IPS-15b (cell line): ENCODE measurements at regions not wholly inside any gene's neighbourhood (a gene's known extent, or its start where the extent isn't known, plus 50 kb on each side); places are given as distances from the start of the nearest gene placed in this dataset.
"Not testable (repeated sequence)": the region's sequence is repeated elsewhere in the genome, so short reads cannot be mapped to it uniquely, and the experiment has no call there.

Source experiments
- H3K27me3 ChIP-seq: one replicate; pipeline ENCODE4 v1.6.1; 2013; ENCODE audit warnings: low read length; ENCODE audit not compliant: control insufficient read depth, insufficient read depth
- H3K36me3 ChIP-seq: one replicate; pipeline ENCODE4 v1.6.1; 2013; ENCODE audit warnings: low read length; ENCODE audit not compliant: control insufficient read depth, insufficient read depth
- H3K4me1 ChIP-seq: one replicate; pipeline ENCODE4 v1.6.1; 2013; ENCODE audit warnings: mild to moderate bottlenecking, low read length; ENCODE audit not compliant: control insufficient read depth, insufficient read depth
- H3K4me3 ChIP-seq: one replicate; pipeline ENCODE4 v1.5.1; 2013; ENCODE audit warnings: low read depth, low read length
- H3K9ac ChIP-seq: one replicate; pipeline ENCODE4 v1.6.1; 2013; ENCODE audit warnings: low read depth, mild to moderate bottlenecking, low read length
- H3K9me3 ChIP-seq: one replicate; pipeline ENCODE4 v1.6.1; 2013; ENCODE audit warnings: mild to moderate bottlenecking, low read length; ENCODE audit not compliant: control insufficient read depth, insufficient read depth

- H3K27me3 ChIP-seq, H3K4me3 ChIP-seq, H3K36me3 ChIP-seq, H3K9ac ChIP-seq, H3K4me1 ChIP-seq, H3K9me3 ChIP-seq: not testable (repeated sequence)
Measured at GRCh38 chr16:29153307-29153706, 168.5 kb downstream of the LAT start.

DNA sequence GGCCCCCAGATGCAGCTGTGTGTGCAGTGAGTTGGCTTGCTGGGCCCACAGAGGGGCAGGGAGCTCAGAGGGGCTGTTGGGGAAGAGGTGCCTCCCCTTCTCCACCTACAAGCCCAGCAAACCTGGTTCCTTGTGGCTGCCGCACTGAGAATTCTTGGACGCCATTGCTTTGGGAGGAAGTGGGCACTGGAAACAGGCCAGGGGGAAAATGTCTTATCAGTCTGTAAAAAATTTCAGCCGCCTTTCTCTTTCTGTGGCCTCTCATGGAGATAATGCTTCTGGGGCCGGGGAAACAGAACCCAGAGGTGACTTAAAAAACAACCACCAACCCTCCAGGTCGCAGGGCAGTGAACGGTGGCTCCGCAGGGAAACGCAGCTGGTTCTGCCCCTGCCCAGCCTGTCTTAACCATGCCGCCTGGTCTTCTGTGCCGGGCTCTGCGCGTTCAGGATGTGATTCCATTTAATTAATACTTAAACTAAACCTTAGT lies 167.7 kb downstream of the LAT start:
- H3K9ac ChIP-seq, H3K4me1 ChIP-seq, H3K36me3 ChIP-seq, H3K27me3 ChIP-seq, H3K4me3 ChIP-seq, H3K9me3 ChIP-seq: not testable (repeated sequence)

- no peaks in the 10 kb centered on the region for H3K4me1 ChIP-seq
- no peak overlapping the region for H3K4me3 ChIP-seq
- no peaks in the 10 kb centered on the region for H3K36me3 ChIP-seq
- no peak overlapping the region for H3K9ac ChIP-seq
- H3K27me3 ChIP-seq, result no peaks in the 10 kb centered on the region
- H3K9me3 ChIP-seq, result no peaks in the 10 kb centered on the region
Measured at GRCh38 chr16:29151317-29151716, 166.5 kb downstream of the LAT start.

GRCh38 chr16:29149912-29150311 lies 165.1 kb downstream of the LAT start:
- H3K36me3 ChIP-seq, H3K4me3 ChIP-seq, H3K27me3 ChIP-seq, H3K9me3 ChIP-seq, H3K9ac ChIP-seq, H3K4me1 ChIP-seq: not testable (repeated sequence)

DNA sequence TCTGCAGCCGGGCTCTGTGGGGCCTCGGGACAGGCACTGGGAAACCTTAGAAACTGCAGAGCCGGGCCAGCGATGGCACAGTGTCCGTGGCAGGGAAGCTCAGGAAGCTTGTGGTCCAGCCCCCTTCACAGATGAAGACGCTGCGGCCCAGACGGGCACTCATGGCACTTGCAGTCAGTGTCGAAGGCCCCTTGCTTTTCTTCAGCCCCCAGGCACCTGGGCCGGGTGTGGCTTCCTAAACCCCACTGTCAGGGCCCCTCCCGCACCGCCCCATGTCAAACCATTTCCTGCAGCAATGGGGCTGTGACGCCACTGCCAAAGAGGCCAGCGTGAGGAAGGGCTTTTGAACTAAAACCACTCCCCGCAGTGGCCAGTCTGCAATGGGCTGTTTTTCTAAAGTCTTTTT lies 164.0 kb downstream of the LAT start:
- Histone ChIP-seq H3K9me3 (no peaks in the 10 kb centered on the region), H3K4me3 (no peak overlapping the region), H3K9ac (no peak overlapping the region), H3K4me1 (no peaks in the 10 kb centered on the region), H3K36me3 (no peaks in the 10 kb centered on the region), H3K27me3 (no peaks in the 10 kb centered on the region)

GRCh38 chr16:29148131-29148691 lies 163.4 kb downstream of the LAT start:
- no peaks in the 10 kb centered on the region for H3K4me1 ChIP-seq
- no peak overlapping the region for H3K4me3 ChIP-seq
- H3K9me3 ChIP-seq, result no peaks in the 10 kb centered on the region
- H3K27me3 ChIP-seq, result no peaks in the 10 kb centered on the region
- H3K36me3 ChIP-seq, result no peaks in the 10 kb centered on the region
- H3K9ac ChIP-seq, result no peak overlapping the region

DNA sequence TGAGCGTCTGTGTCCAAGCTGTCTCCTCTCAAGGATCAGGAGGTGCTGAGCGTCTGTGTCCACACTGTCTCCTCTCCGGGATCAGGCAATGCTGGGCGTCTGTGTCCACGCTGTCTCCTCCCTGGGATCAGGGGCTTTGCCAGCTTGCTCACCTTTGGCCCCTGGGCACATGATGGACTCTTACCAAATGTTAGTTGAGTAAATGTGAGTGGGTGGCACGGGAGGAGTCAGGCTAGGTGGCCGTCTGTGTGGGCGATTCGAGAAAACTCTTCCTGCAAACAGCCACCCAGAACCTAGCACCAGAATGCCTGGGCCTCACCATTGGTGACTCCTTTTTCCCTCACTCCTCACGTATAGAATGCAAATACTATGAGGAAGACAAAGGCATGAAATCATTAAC lies 162.9 kb downstream of the LAT start:
- H3K9ac ChIP-seq, H3K9me3 ChIP-seq, H3K27me3 ChIP-seq, H3K4me1 ChIP-seq, H3K36me3 ChIP-seq, H3K4me3 ChIP-seq: not testable (repeated sequence)

DNA sequence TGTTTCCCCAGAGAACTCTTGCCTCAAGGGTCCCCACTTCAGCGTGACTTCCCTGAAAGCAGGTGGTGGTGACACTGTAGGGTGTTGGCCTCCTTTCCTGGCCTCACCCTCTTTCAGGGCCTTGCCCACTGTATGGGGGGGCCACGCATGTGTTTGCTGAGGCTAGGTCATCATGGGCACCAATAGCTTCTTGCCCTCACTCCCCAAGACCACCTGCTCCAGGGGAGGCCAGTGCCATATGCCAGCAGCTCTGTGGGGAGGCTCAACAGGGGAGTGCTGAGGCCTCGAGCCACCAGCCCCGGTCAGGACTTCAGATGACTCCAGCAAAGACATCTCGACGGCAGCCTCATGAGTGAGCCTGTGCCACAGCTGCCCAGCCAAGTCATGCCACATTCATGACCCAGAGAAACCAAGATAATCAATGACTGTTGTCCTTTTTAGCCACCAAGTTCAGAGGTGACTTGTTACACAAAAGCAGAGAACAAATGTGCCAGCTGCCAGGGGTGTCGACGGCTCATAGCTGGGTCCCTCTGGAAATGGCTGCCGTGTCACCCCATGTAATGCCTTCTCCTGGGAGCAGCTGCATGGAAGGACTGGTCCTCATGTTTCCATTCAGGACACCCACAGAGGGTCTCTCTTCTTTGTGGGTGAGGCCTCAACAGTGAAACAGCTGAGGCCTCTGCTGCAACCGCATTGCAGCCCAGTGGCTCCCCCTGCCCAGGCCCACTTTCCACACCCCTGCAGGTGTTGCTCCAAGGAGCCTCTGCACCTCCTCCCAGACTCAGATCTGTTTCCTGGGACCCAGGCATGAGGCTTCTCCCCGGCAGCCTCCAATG lies 162.2 kb downstream of the LAT start:
- H3K9me3 ChIP-seq, H3K9ac ChIP-seq, H3K4me1 ChIP-seq, H3K27me3 ChIP-seq, H3K4me3 ChIP-seq, H3K36me3 ChIP-seq: not testable (repeated sequence)

- Histone ChIP-seq H3K36me3 (no peaks in the 10 kb centered on the region), H3K4me1 (no peaks in the 10 kb centered on the region), H3K9me3 (no peaks in the 10 kb centered on the region), H3K4me3 (no peak overlapping the region), H3K27me3 (no peaks in the 10 kb centered on the region), H3K9ac (no peak overlapping the region)
Measured at GRCh38 chr16:29146266-29146665, 161.4 kb downstream of the LAT start.

GRCh38 chr16:29145486-29146225 lies 160.8 kb downstream of the LAT start:
- not testable (repeated sequence) for H3K9me3 ChIP-seq, H3K4me1 ChIP-seq, H3K36me3 ChIP-seq, H3K27me3 ChIP-seq, H3K9ac ChIP-seq, H3K4me3 ChIP-seq

GRCh38 chr16:29145086-29145485 lies 160.2 kb downstream of the LAT start:
- H3K27me3 ChIP-seq, H3K9me3 ChIP-seq, H3K36me3 ChIP-seq, H3K4me3 ChIP-seq, H3K9ac ChIP-seq, H3K4me1 ChIP-seq: not testable (repeated sequence)

DNA sequence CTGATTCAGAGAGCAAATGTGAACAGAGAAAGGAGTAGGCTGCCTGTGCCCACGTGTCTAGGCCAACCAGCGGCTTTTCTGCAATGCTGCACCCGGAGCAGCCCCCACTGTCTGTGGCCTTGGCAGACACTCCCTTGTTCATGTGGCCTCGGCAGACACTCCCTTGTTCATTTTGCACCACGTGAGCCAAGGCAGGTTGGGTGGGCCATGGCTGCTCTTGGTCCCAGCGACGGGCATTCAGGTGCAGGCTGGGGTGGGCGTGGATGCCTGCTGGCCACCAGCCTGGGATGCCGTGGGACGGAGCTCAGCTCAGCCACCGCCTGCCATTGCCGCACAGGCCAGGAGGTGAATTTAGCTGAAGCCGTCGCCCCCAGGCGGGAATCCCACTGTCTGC lies 159.8 kb downstream of the LAT start:
- H3K27me3 ChIP-seq, H3K9me3 ChIP-seq, H3K4me1 ChIP-seq, H3K36me3 ChIP-seq, H3K9ac ChIP-seq, H3K4me3 ChIP-seq: not testable (repeated sequence)
